ENCODE measurements at regions not wholly inside any gene's neighbourhood (a gene's known extent, or its start where the extent isn't known, plus 50 kb on each side); places are given as distances from the start of the nearest gene placed in this dataset.

DNA sequence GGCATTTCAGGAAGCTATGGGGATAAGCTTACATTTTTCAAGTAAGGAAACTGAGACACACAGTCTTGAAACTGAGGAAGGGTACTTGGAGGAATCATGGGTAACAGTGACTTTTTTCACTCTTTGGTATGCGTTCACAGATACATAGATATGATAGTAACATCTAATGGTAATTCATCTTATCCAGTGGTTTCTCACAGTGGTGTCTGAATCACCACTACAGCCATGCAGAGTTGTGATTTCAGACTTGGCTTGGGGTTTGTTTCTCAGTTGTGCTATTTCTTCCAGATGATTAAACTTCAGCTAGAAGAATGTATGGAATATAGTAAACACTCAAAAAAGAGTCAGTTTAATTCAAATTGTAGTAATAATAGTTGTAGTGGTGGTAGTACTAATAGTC lies 239.1 kb upstream of the NUDT12 start:
- ChIA-PET CTCF (ENCODE audit: unreplicated experiment) (no interaction called here), POLR2A (interaction anchor here (0.6 kb wide), 1 partner anchor 140 kb away, joined by 3 read pairs; no protein-coding TSS in a partner anchor)
- no peak overlapping the region for H2AFZ ChIP-seq (ENCODE audit: low read length)
- BruUV-seq (replicated peaks), result no TSS peak
- H3K4me3 ChIP-seq (ENCODE audit: low read depth, low read length, poor library complexity, severe bottlenecking), result no peak overlapping the region
- H3K4me1 ChIP-seq (ENCODE audit: insufficient read depth, low read length, poor library complexity, severe bottlenecking), result no peaks in the 10 kb centered on the region
- DNase-seq (ENCODE audit: low spot score), result no peak
- no peaks in the 10 kb centered on the region for H3K36me3 ChIP-seq (ENCODE audit: insufficient read depth, low read length)
- no peaks in the 10 kb centered on the region for H3K9me3 ChIP-seq (ENCODE audit: low read length)
- H3K9me2 ChIP-seq (ENCODE audit: insufficient read depth, low read length), result no peaks in the 10 kb centered on the region
- H3K4me2 ChIP-seq (ENCODE audit: low read length), result no peak overlapping the region
- intact Hi-C loops (cut with micrococcal nuclease; ENCODE audit: unreplicated experiment), result loop anchor here (10.0 kb wide), 1 partner anchor 373 kb away; no protein-coding TSS in a partner anchor
- H4K20me1 ChIP-seq (ENCODE audit: insufficient read depth, low read length), result no peaks in the 10 kb centered on the region
- no peaks in the 10 kb centered on the region for H3K79me2 ChIP-seq (ENCODE audit: insufficient read depth, low read depth, low read length)
- no peak overlapping the region for H3K27ac ChIP-seq (ENCODE audit: low read depth, low read length, poor library complexity, severe bottlenecking)
- TF ChIP-seq, protein P1, sequence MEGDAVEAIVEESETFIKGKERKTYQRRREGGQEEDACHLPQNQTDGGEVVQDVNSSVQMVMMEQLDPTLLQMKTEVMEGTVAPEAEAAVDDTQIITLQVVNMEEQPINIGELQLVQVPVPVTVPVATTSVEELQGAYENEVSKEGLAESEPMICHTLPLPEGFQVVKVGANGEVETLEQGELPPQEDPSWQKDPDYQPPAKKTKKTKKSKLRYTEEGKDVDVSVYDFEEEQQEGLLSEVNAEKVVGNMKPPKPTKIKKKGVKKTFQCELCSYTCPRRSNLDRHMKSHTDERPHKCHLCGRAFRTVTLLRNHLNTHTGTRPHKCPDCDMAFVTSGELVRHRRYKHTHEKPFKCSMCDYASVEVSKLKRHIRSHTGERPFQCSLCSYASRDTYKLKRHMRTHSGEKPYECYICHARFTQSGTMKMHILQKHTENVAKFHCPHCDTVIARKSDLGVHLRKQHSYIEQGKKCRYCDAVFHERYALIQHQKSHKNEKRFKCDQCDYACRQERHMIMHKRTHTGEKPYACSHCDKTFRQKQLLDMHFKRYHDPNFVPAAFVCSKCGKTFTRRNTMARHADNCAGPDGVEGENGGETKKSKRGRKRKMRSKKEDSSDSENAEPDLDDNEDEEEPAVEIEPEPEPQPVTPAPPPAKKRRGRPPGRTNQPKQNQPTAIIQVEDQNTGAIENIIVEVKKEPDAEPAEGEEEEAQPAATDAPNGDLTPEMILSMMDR (conservative IDR thresholded peaks at IDR 0.05; ENCODE audit: low read length), result no peak
- no peak for TF ChIP-seq EZH2phosphoT487 (IDR thresholded peaks at IDR 0.05; ENCODE audit: borderline replicate concordance, low read depth, low read length)

GRCh38 chr5:103800741-103801495 lies 238.3 kb upstream of the NUDT12 start:
- H3K4me2 ChIP-seq (ENCODE audit: low read length), result no peak overlapping the region
- no peaks in the 10 kb centered on the region for H4K20me1 ChIP-seq (ENCODE audit: insufficient read depth, low read length)
- no peak overlapping the region for H2AFZ ChIP-seq (ENCODE audit: low read length)
- no peak for DNase-seq (ENCODE audit: low spot score)
- H3K36me3 ChIP-seq (ENCODE audit: insufficient read depth, low read length), result no peaks in the 10 kb centered on the region
- H3K4me3 ChIP-seq (ENCODE audit: low read depth, low read length, poor library complexity, severe bottlenecking), result no peak overlapping the region
- intact Hi-C loops (cut with micrococcal nuclease; ENCODE audit: unreplicated experiment), result loop anchor here (10.0 kb wide), 1 partner anchor 374 kb away; no protein-coding TSS in a partner anchor
- TF ChIP-seq EZH2phosphoT487 (IDR thresholded peaks at IDR 0.05; ENCODE audit: borderline replicate concordance, low read depth, low read length), result no peak
- TF ChIP-seq, protein P1 (conservative IDR thresholded peaks at IDR 0.05; ENCODE audit: low read length), result no peak
- H3K79me2 ChIP-seq (ENCODE audit: insufficient read depth, low read depth, low read length), result no peaks in the 10 kb centered on the region
- H3K4me1 ChIP-seq (ENCODE audit: insufficient read depth, low read length, poor library complexity, severe bottlenecking), result no peaks in the 10 kb centered on the region
- H3K27ac ChIP-seq (ENCODE audit: low read depth, low read length, poor library complexity, severe bottlenecking), result no peak overlapping the region
- BruUV-seq (replicated peaks), result no TSS peak
- ChIA-PET POLR2A (interaction anchor here (0.6 kb wide), 1 partner anchor 141 kb away, joined by 3 read pairs; no protein-coding TSS in a partner anchor), CTCF (ENCODE audit: unreplicated experiment) (no interaction called here)
- H3K9me2 ChIP-seq (ENCODE audit: insufficient read depth, low read length), result no peaks in the 10 kb centered on the region
- no peaks in the 10 kb centered on the region for H3K9me3 ChIP-seq (ENCODE audit: low read length)

DNA sequence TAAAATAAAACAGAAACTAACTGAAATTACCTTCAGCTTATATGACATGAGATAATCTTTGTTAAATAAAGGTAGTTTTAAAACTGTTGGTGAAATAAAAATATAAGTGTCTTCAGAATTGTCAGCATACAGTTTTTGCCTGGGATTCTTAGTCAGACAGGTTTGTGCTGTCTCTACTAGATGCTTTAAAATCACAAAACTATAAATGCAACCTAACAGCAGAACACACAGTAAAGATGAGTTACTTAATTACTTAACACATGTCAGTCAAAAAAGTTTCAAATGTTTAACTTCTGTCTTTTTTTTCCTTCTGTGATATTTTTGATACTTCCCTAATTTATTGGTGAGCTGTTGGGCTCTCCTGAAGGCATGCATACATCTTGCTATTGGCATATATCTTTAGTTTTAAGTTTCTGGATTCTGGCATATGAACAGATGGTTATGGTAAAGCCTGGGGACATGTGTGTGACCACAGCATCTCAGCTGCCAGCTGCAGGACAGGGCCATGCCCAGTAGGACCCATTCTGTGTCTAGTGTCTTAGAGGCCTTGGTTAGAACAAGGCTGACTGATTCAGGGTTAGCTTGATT lies 231.1 kb upstream of the NUDT12 start:
- H3K9me2 ChIP-seq (ENCODE audit: insufficient read depth, low read length), result no peaks in the 10 kb centered on the region
- no TSS peak for BruUV-seq (replicated peaks)
- TF ChIP-seq EZH2phosphoT487 (IDR thresholded peaks at IDR 0.05; ENCODE audit: borderline replicate concordance, low read depth, low read length), result no peak
- TF ChIP-seq, protein P1 (conservative IDR thresholded peaks at IDR 0.05; ENCODE audit: low read length), result no peak
- H4K20me1 ChIP-seq (ENCODE audit: insufficient read depth, low read length), result no peaks in the 10 kb centered on the region
- intact Hi-C loops (cut with micrococcal nuclease; ENCODE audit: unreplicated experiment), result no loop called here
- no peak overlapping the region for H3K4me2 ChIP-seq (ENCODE audit: low read length)
- H3K79me2 ChIP-seq (ENCODE audit: insufficient read depth, low read depth, low read length), result no peaks in the 10 kb centered on the region
- ChIA-PET CTCF (ENCODE audit: unreplicated experiment) (no interaction called here), POLR2A (interaction anchor here (0.5 to 1.0 kb wide), 3 partner anchors 16 to 1041 kb away, joined by 3 to 4 read pairs (median 4); no protein-coding TSS in a partner anchor)
- no peak for DNase-seq (ENCODE audit: low spot score)
- 0 out of 2 replicates have a peak, but pooled peaks cover 4% of the 10 kb centered on the region for H3K9me3 ChIP-seq (ENCODE audit: low read length)
- H3K27ac ChIP-seq (ENCODE audit: low read depth, low read length, poor library complexity, severe bottlenecking), result no peak overlapping the region
- no peak overlapping the region for H2AFZ ChIP-seq (ENCODE audit: low read length)
- H3K4me1 ChIP-seq (ENCODE audit: insufficient read depth, low read length, poor library complexity, severe bottlenecking), result no peaks in the 10 kb centered on the region
- H3K4me3 ChIP-seq (ENCODE audit: low read depth, low read length, poor library complexity, severe bottlenecking), result no peak overlapping the region
- H3K36me3 ChIP-seq (ENCODE audit: insufficient read depth, low read length), result no peaks in the 10 kb centered on the region
